ENCODE measurements at regions not wholly inside any gene's neighbourhood (a gene's known extent, or its start where the extent isn't known, plus 50 kb on each side); places are given as distances from the start of the nearest gene placed in this dataset.
A peak's percentile ranks its signal among the peaks of the same experiment; 100 is the strongest.

- Histone ChIP-seq H3K36me3 (ENCODE audit: control insufficient read depth, insufficient read depth, low read length) (no peaks in the 10 kb centered on the region), H3K27ac (ENCODE audit: low read length) (no peak overlapping the region), H3K4me1 (ENCODE audit: control insufficient read depth, insufficient read depth, low read length) (no peaks in the 10 kb centered on the region), H3K4me3 (ENCODE audit: low read length) (no peak overlapping the region), H3K27me3 (ENCODE audit: control insufficient read depth, insufficient read depth, low read length) (no peaks in the 10 kb centered on the region), H3K9me3 (replicated peaks; ENCODE audit: control insufficient read depth, low read depth, low read length) (no peaks in the 10 kb centered on the region)
- no peak for DNase-seq
Observed at GRCh38 chr3:20350449-20350848, 164.4 kb upstream of the SGO1 start.

DNA sequence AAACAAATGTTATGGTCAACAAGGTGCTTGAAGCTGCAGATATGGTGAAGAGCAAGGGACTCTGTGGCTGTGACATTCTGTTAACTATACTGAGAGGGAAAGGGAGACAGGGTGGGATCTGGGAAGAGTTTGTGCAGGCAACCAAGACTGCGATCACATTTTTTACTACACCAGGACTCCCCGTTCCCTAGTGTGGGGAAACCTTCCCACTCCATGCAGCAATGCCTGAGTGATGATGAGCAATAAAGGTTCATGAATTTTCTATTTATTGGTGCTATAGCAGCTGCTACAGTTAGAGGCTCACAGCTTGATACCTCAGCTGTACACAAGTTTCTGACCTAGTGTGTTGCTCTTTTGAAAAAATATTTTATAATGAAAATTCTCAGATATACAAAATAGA, 160.9 kb upstream of the SGO1 start:
- no peak for DNase-seq
- no peak overlapping the region for H3K27ac ChIP-seq (ENCODE audit: low read length)
- no peak overlapping the region for H3K4me3 ChIP-seq (ENCODE audit: low read length)
- no peaks in the 10 kb centered on the region for H3K27me3 ChIP-seq (ENCODE audit: control insufficient read depth, insufficient read depth, low read length)
- no peaks in the 10 kb centered on the region for H3K4me1 ChIP-seq (ENCODE audit: control insufficient read depth, insufficient read depth, low read length)
- no peaks in the 10 kb centered on the region for H3K9me3 ChIP-seq (replicated peaks; ENCODE audit: control insufficient read depth, low read depth, low read length)
- no peaks in the 10 kb centered on the region for H3K36me3 ChIP-seq (ENCODE audit: control insufficient read depth, insufficient read depth, low read length)
- WGBS (ENCODE audit: insufficient coverage): no CpG with 5 or more reads among the region's 2 CpGs

DNA sequence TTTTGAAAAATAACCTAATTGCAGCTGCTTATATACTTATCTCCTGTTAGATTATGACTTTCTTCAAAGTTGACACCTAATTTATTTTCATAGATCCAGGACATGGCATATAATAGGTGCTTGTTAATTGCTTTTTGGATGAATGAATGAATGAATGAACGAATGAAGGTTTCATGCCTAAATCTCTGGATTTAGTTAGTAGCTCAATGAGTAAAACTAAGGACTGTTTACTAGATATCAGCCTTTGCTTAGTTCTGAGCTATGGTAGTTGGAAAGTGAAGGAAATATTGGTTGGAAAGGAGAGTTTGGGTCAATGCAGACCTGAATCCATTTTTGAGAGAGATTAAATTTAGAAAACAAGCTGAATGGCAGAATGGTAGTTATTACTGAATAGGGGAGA, 160.4 kb upstream of the SGO1 start:
- Histone ChIP-seq H3K4me3 (ENCODE audit: low read length) (no peak overlapping the region), H3K4me1 (ENCODE audit: control insufficient read depth, insufficient read depth, low read length) (no peaks in the 10 kb centered on the region), H3K9me3 (replicated peaks; ENCODE audit: control insufficient read depth, low read depth, low read length) (no peaks in the 10 kb centered on the region), H3K36me3 (ENCODE audit: control insufficient read depth, insufficient read depth, low read length) (no peaks in the 10 kb centered on the region), H3K27ac (ENCODE audit: low read length) (no peak overlapping the region), H3K27me3 (ENCODE audit: control insufficient read depth, insufficient read depth, low read length) (no peaks in the 10 kb centered on the region)
- WGBS (ENCODE audit: insufficient coverage): no CpG with 5 or more reads among the region's 1 CpG
- DNase-seq: no peak

- Histone ChIP-seq H3K4me3 (ENCODE audit: low read length) (no peak overlapping the region), H3K9me3 (replicated peaks; ENCODE audit: control insufficient read depth, low read depth, low read length) (no peaks in the 10 kb centered on the region), H3K36me3 (ENCODE audit: control insufficient read depth, insufficient read depth, low read length) (no peaks in the 10 kb centered on the region), H3K27ac (ENCODE audit: low read length) (no peak overlapping the region), H3K27me3 (ENCODE audit: control insufficient read depth, insufficient read depth, low read length) (no peaks in the 10 kb centered on the region), H3K4me1 (ENCODE audit: control insufficient read depth, insufficient read depth, low read length) (no peaks in the 10 kb centered on the region)
- no peak for DNase-seq
Observed at GRCh38 chr3:20344400-20344959, 158.5 kb upstream of the SGO1 start.

- H3K27ac ChIP-seq (ENCODE audit: low read length): no peak overlapping the region
- no peaks in the 10 kb centered on the region for H3K9me3 ChIP-seq (replicated peaks; ENCODE audit: control insufficient read depth, low read depth, low read length)
- H3K36me3 ChIP-seq (ENCODE audit: control insufficient read depth, insufficient read depth, low read length): no peaks in the 10 kb centered on the region
- no peaks in the 10 kb centered on the region for H3K27me3 ChIP-seq (ENCODE audit: control insufficient read depth, insufficient read depth, low read length)
- H3K4me3 ChIP-seq (ENCODE audit: low read length): no peak overlapping the region
- no peak for DNase-seq
- no peaks in the 10 kb centered on the region for H3K4me1 ChIP-seq (ENCODE audit: control insufficient read depth, insufficient read depth, low read length)
- WGBS (ENCODE audit: insufficient coverage): 85% methylated on average over 2 of the region's 3 CpGs
Observed at GRCh38 chr3:20343790-20344189, 157.8 kb upstream of the SGO1 start.

GRCh38 chr3:20340324-20340928, 154.4 kb upstream of the SGO1 start:
- H3K9me3 ChIP-seq (replicated peaks; ENCODE audit: control insufficient read depth, low read depth, low read length): no peaks in the 10 kb centered on the region
- 0% methylated on average over 3 of the region's 6 CpGs for WGBS (ENCODE audit: insufficient coverage)
- DNase-seq: peak; percentile 92
- H3K4me1 ChIP-seq (ENCODE audit: control insufficient read depth, insufficient read depth, low read length): no peaks in the 10 kb centered on the region
- H3K27ac ChIP-seq (ENCODE audit: low read length): no peak overlapping the region
- no peaks in the 10 kb centered on the region for H3K36me3 ChIP-seq (ENCODE audit: control insufficient read depth, insufficient read depth, low read length)
- no peak overlapping the region for H3K4me3 ChIP-seq (ENCODE audit: low read length)
- no peaks in the 10 kb centered on the region for H3K27me3 ChIP-seq (ENCODE audit: control insufficient read depth, insufficient read depth, low read length)

DNA sequence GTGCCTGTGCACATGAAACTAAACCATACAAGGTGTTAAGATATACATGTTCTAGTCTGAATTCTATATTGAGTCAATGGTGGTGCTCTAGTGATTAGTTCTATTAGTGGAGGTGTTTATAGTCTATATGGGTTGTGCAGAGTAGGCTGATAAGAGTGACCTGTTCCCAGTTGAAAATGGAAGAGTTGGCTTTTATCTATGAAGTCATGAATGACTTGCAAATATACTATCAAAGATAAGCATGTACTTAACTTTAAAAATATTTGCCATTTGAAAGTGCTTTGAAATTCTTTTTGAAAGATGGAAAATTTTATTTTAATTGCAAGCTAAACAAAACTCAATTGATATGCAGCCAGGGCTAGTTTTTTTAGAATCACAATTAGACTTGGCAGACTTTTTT, 150.6 kb upstream of the SGO1 start:
- H3K9me3 ChIP-seq (replicated peaks; ENCODE audit: control insufficient read depth, low read depth, low read length): no peaks in the 10 kb centered on the region
- no peak overlapping the region for H3K27ac ChIP-seq (ENCODE audit: low read length)
- no peak for DNase-seq
- H3K4me3 ChIP-seq (ENCODE audit: low read length): no peak overlapping the region
- no peaks in the 10 kb centered on the region for H3K27me3 ChIP-seq (ENCODE audit: control insufficient read depth, insufficient read depth, low read length)
- no peaks in the 10 kb centered on the region for H3K4me1 ChIP-seq (ENCODE audit: control insufficient read depth, insufficient read depth, low read length)
- H3K36me3 ChIP-seq (ENCODE audit: control insufficient read depth, insufficient read depth, low read length): no peaks in the 10 kb centered on the region

DNA sequence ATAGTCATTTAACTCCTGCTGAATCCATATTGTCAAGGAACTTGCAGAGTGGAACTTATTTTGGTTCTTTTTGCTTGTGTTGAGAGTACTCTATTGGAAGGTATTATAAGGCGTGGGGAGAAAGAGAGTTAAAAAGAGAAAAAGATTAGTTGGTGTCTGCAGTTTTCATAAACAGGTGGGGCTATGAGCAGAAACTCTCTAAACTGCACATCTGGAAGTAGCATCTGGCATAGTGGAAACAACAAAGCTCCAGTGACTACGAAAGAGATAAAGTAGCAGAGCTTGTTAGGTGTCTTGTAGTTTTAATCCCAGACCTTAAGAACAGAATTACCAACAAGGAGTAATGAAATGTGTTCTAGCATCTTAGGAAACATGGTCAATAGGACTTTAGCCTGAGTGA, 148.8 kb upstream of the SGO1 start:
- Histone ChIP-seq H3K27ac (ENCODE audit: low read length) (no peak overlapping the region), H3K4me1 (ENCODE audit: control insufficient read depth, insufficient read depth, low read length) (no peaks in the 10 kb centered on the region), H3K9me3 (replicated peaks; ENCODE audit: control insufficient read depth, low read depth, low read length) (no peaks in the 10 kb centered on the region), H3K4me3 (ENCODE audit: low read length) (no peak overlapping the region), H3K36me3 (ENCODE audit: control insufficient read depth, insufficient read depth, low read length) (no peaks in the 10 kb centered on the region), H3K27me3 (ENCODE audit: control insufficient read depth, insufficient read depth, low read length) (no peaks in the 10 kb centered on the region)
- no peak for DNase-seq
- 55% methylated on average over 2 of the region's 2 CpGs for WGBS (ENCODE audit: insufficient coverage)

- Histone ChIP-seq H3K36me3 (ENCODE audit: control insufficient read depth, insufficient read depth, low read length) (no peaks in the 10 kb centered on the region), H3K4me3 (ENCODE audit: low read length) (no peak overlapping the region), H3K4me1 (ENCODE audit: control insufficient read depth, insufficient read depth, low read length) (no peaks in the 10 kb centered on the region), H3K27ac (ENCODE audit: low read length) (no peak overlapping the region), H3K9me3 (replicated peaks; ENCODE audit: control insufficient read depth, low read depth, low read length) (no peaks in the 10 kb centered on the region), H3K27me3 (ENCODE audit: control insufficient read depth, insufficient read depth, low read length) (no peaks in the 10 kb centered on the region)
- 83% methylated on average over 1 of the region's 1 CpG for WGBS (ENCODE audit: insufficient coverage)
- no peak for DNase-seq
Observed at GRCh38 chr3:20327889-20328288, 141.9 kb upstream of the SGO1 start.

- no peak overlapping the region for H3K4me3 ChIP-seq (ENCODE audit: low read length)
- no peak for DNase-seq
- no peaks in the 10 kb centered on the region for H3K9me3 ChIP-seq (replicated peaks; ENCODE audit: control insufficient read depth, low read depth, low read length)
- no peaks in the 10 kb centered on the region for H3K36me3 ChIP-seq (ENCODE audit: control insufficient read depth, insufficient read depth, low read length)
- no peak overlapping the region for H3K27ac ChIP-seq (ENCODE audit: low read length)
- no peaks in the 10 kb centered on the region for H3K27me3 ChIP-seq (ENCODE audit: control insufficient read depth, insufficient read depth, low read length)
- no CpG with 5 or more reads among the region's 1 CpG for WGBS (ENCODE audit: insufficient coverage)
- H3K4me1 ChIP-seq (ENCODE audit: control insufficient read depth, insufficient read depth, low read length): no peaks in the 10 kb centered on the region
Observed at GRCh38 chr3:20326541-20326940, 140.5 kb upstream of the SGO1 start.

GRCh38 chr3:20325563-20325962, 139.6 kb upstream of the SGO1 start:
- WGBS (ENCODE audit: insufficient coverage): no CpG with 5 or more reads among the region's 1 CpG
- Histone ChIP-seq H3K27ac (ENCODE audit: low read length) (no peak overlapping the region), H3K36me3 (ENCODE audit: control insufficient read depth, insufficient read depth, low read length) (no peaks in the 10 kb centered on the region), H3K27me3 (ENCODE audit: control insufficient read depth, insufficient read depth, low read length) (no peaks in the 10 kb centered on the region), H3K4me3 (ENCODE audit: low read length) (no peak overlapping the region), H3K4me1 (ENCODE audit: control insufficient read depth, insufficient read depth, low read length) (no peaks in the 10 kb centered on the region), H3K9me3 (replicated peaks; ENCODE audit: control insufficient read depth, low read depth, low read length) (no peaks in the 10 kb centered on the region)
- DNase-seq: no peak
